Naive B cell (primary cell): ENCODE measurements at regions not wholly inside any gene's neighbourhood (a gene's known extent, or its start where the extent isn't known, plus 50 kb on each side); places are given as distances from the start of the nearest gene placed in this dataset.
"Not testable (repeated sequence)": the region's sequence is repeated elsewhere in the genome, so short reads cannot be mapped to it uniquely, and the experiment has no call there.

Experiments used
- ATAC-seq, 2 donors: fragments of 150-1000 bp; cut with Tn5 transposase; 2 replicates each; pipeline ENCODE4 v1.10.0; 2021; ENCODE audit warnings: low read depth in 2 of 2, mild to moderate bottlenecking in 2 of 2, moderate library complexity in 2 of 2
- DNase-seq: peaks from one replicate; pipeline ENCODE4 v3.0.0; 2022
- H3K27ac Mint-ChIP-seq, 6 donors: one replicate each; pipeline ENCODE4 v1.8.0; 2020 to 2022; ENCODE audit warnings: mild to moderate bottlenecking in 6 of 6, mixed read lengths in 6 of 6, moderate library complexity in 5 of 6, inconsistent platforms in 2 of 6
- H3K27me3 Mint-ChIP-seq, 3 donors: one replicate each; pipeline ENCODE4 v1.8.0; 2021 to 2022; ENCODE audit warnings: mixed read lengths in 3 of 3, mild to moderate bottlenecking in 1 of 3
- H3K36me3 Mint-ChIP-seq, 2 donors: one replicate each; pipeline ENCODE4 v1.8.0; 2020 to 2022; ENCODE audit warnings: mixed read lengths in 2 of 2, inconsistent platforms in 1 of 2, mild to moderate bottlenecking in 1 of 2
- H3K4me1 Mint-ChIP-seq, 3 donors: one replicate each; pipeline ENCODE4 v1.8.0; 2020 to 2022; ENCODE audit warnings: mixed read lengths in 3 of 3, inconsistent platforms in 1 of 3, mild to moderate bottlenecking in 1 of 3, moderate library complexity in 1 of 3
- H3K4me3 Mint-ChIP-seq, 8 donors: one replicate each; pipeline ENCODE4 v1.8.0; 2020 to 2022; ENCODE audit warnings: mild to moderate bottlenecking in 8 of 8, mixed read lengths in 8 of 8, moderate library complexity in 8 of 8, inconsistent platforms in 2 of 8
- H3K9me3 Mint-ChIP-seq, 7 donors: one replicate each; pipeline ENCODE4 v1.8.0; 2020 to 2022; ENCODE audit warnings: mixed read lengths in 7 of 7, mild to moderate bottlenecking in 5 of 7, inconsistent platforms in 2 of 7, moderate library complexity in 1 of 7

DNA sequence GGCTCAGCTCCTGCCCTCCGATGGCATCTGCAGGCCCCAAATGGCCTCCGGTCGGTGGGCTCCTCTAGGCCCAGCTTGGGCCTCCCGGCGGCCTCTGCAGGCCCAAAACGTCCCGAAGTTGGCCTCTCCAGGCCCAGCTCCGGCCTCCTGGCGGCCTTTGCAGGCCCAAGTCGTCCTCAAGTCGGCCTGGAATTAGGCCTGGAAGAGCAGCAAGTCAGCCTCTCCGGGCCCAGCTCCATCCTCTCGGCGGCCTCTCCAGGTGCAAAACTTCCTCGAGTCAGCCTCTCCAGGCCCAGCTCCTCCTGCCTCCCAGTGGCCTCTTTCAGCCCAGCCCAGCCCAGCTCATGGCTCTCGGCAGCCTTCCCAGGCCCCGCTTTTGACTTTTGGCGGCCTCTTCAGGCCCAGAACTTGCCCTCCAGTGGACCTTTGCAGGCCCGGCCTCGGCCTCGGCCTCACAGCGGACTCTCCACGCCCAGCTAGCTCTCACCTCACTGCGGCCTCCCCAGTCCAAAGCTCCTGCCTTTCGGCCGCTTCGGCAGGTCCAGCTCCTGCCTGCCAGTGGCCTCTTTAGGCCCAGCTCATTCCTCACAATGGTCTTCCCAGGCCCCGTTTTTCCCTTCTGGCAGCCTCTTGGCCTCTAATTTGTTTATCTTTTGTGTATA, 357.3 kb downstream of the ZNF37A start:
- not testable (repeated sequence) for DNase-seq, ATAC-seq, H3K9me3 Mint-ChIP-seq, H3K4me1 Mint-ChIP-seq, H3K27me3 Mint-ChIP-seq, H3K36me3 Mint-ChIP-seq, H3K27ac Mint-ChIP-seq
- peak overlapping the region in 1 of 8 donors; percentile 15 for H3K4me3 Mint-ChIP-seq
